Endodermal cell (in vitro differentiated cells): ENCODE measurements at regions not wholly inside any gene's neighbourhood (a gene's known extent, or its start where the extent isn't known, plus 50 kb on each side); places are given as distances from the start of the nearest gene placed in this dataset.

Source experiments
- DNase-seq: peaks from one replicate; pipeline ENCODE4 v3.0.0-alpha.2; 2017
- H3K27ac ChIP-seq: 2 replicates; pipeline ENCODE4 v1.5.1; 2013; ENCODE audit warnings: mild to moderate bottlenecking, low read depth, low read length, moderate library complexity
- H3K27me3 ChIP-seq: 2 replicates; pipeline ENCODE4 v1.6.1; 2013; ENCODE audit warnings: mild to moderate bottlenecking, low read length, moderate library complexity; ENCODE audit not compliant: insufficient read depth, control insufficient read depth, poor library complexity, severe bottlenecking
- H3K36me3 ChIP-seq: 2 replicates; pipeline ENCODE4 v1.7.0; 2013; ENCODE audit warnings: mild to moderate bottlenecking, low read length, moderate library complexity; ENCODE audit not compliant: control insufficient read depth, insufficient read depth
- H3K4me1 ChIP-seq: one replicate; pipeline ENCODE4 v1.7.0; 2013; ENCODE audit warnings: low read length; ENCODE audit not compliant: control insufficient read depth, insufficient read depth
- H3K4me3 ChIP-seq: 2 replicates; pipeline ENCODE4 v1.5.1; 2013; ENCODE audit warnings: mild to moderate bottlenecking, low read length, moderate library complexity
- H3K9ac ChIP-seq: 2 replicates; pipeline ENCODE4 v1.6.1; 2013; ENCODE audit warnings: mild to moderate bottlenecking, low read length, moderate library complexity; ENCODE audit not compliant: poor library complexity, severe bottlenecking; ENCODE audit errors: extremely low read depth
- H3K9me3 ChIP-seq: 2 replicates; pipeline ENCODE4 v1.6.1; 2013; ENCODE audit warnings: mild to moderate bottlenecking, low read length, moderate library complexity; ENCODE audit not compliant: control insufficient read depth
- H3K27ac Mint-ChIP-seq: 2 replicates; pipeline ENCODE4 v1.8.0; 2020; ENCODE audit warnings: mixed read lengths
- H3K27me3 Mint-ChIP-seq: 2 replicates; pipeline ENCODE4 v1.8.0; 2021; ENCODE audit warnings: mild to moderate bottlenecking, mixed read lengths; ENCODE audit not compliant: insufficient read depth
- H3K36me3 Mint-ChIP-seq: 2 replicates; pipeline ENCODE4 v1.8.0; 2020; ENCODE audit warnings: low read depth, mixed read lengths
- H3K4me1 Mint-ChIP-seq: 2 replicates; pipeline ENCODE4 v1.8.0; 2020; ENCODE audit warnings: mixed read lengths
- H3K4me3 Mint-ChIP-seq: 2 replicates; pipeline ENCODE4 v1.8.0; 2020; ENCODE audit warnings: mild to moderate bottlenecking, moderate library complexity, mixed read lengths
- H3K9me3 Mint-ChIP-seq: 2 replicates; pipeline ENCODE4 v1.8.0; 2020; ENCODE audit warnings: mild to moderate bottlenecking, mixed read lengths
- WGBS, 2 experiments: methylation state at CpG; one replicate each; pipeline versions ENCODE4 v1.1.5 to v1.1.7; 2013; ENCODE audit warnings: missing lambda C conversion rate in 2 of 2, mixed read lengths in 1 of 2; ENCODE audit not compliant: insufficient coverage in 1 of 2, insufficient read length in 1 of 2; 5-methylcytosine and 5-hydroxymethylcytosine counted together
- TF ChIP-seq, protein P1 (sequence below): fragments of 200-600 bp; sonication (generic); conservative IDR thresholded peaks from 2 replicates; pipeline ENCODE4 v1.5.0; 2021; ENCODE audit warnings: antibody characterized with exemption, mild to moderate bottlenecking

DNA sequence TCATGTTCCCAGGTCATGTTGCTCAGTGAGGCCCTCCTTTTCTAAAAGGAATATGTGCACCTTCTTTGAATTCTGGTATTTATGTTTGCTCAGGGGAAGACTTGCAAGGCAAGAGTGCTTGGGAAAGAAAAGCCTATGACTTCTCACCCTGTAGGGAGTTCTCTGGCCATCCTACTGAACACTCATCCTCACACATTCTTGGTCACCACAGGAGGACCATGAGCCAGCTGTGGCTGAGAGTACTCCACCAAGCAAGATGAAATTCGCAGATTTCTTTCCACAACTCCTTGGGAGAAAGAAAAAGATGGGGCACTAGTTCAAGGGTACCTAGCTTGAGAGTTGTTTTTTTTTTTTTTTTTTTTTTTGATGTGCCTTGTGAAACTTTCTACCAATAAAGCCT lies 179.6 kb downstream of the FZD1 start:
- 92% methylated on average over 1 of the region's 1 CpG; no CpG with 5 or more reads in 1 of the 2 experiments for WGBS, 2 experiments
- H3K4me1 Mint-ChIP-seq: no peaks in the 10 kb centered on the region
- Histone ChIP-seq H3K4me3 (no peak overlapping the region), H3K27me3 (no peaks in the 10 kb centered on the region), H3K36me3 (no peaks in the 10 kb centered on the region), H3K4me1 (no peaks in the 10 kb centered on the region), H3K27ac (no peak overlapping the region), H3K9me3 (peaks cover 27% of the 10 kb centered on the region), H3K9ac (no peak overlapping the region)
- no peak overlapping the region for H3K27ac Mint-ChIP-seq
- TF ChIP-seq, protein P1, sequence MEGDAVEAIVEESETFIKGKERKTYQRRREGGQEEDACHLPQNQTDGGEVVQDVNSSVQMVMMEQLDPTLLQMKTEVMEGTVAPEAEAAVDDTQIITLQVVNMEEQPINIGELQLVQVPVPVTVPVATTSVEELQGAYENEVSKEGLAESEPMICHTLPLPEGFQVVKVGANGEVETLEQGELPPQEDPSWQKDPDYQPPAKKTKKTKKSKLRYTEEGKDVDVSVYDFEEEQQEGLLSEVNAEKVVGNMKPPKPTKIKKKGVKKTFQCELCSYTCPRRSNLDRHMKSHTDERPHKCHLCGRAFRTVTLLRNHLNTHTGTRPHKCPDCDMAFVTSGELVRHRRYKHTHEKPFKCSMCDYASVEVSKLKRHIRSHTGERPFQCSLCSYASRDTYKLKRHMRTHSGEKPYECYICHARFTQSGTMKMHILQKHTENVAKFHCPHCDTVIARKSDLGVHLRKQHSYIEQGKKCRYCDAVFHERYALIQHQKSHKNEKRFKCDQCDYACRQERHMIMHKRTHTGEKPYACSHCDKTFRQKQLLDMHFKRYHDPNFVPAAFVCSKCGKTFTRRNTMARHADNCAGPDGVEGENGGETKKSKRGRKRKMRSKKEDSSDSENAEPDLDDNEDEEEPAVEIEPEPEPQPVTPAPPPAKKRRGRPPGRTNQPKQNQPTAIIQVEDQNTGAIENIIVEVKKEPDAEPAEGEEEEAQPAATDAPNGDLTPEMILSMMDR: no peak
- no peaks in the 10 kb centered on the region for H3K36me3 Mint-ChIP-seq
- DNase-seq: no peak
- H3K9me3 Mint-ChIP-seq: peaks cover 40% of the 10 kb centered on the region
- H3K27me3 Mint-ChIP-seq: peaks cover 7% of the 10 kb centered on the region
- no peak overlapping the region for H3K4me3 Mint-ChIP-seq

DNA sequence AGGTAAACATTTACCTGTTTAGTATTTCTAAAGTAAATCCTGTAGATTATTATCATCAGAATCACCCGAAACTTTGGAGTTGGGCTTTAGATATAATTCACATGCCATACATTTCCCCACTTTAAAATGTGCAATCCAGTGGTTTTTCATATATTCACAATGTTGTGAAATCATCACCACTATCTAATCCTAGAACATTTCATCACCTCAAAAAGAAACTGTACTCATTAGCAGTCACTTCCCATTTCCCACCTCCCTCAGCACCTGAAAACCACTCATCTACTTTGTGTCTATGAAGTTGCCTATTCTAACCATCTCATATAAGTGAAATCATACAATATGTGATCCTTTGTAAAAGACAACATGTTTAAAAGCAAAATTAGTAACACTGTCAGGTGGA lies 182.6 kb downstream of the FZD1 start:
- no peak overlapping the region for H3K27ac ChIP-seq
- no peak for DNase-seq
- Mint-ChIP-seq H3K4me1 (no peaks in the 10 kb centered on the region), H3K27ac (no peak overlapping the region), H3K27me3 (peaks cover 4% of the 10 kb centered on the region), H3K9me3 (peaks cover 21% of the 10 kb centered on the region), H3K4me3 (no peak overlapping the region), H3K36me3 (no peaks in the 10 kb centered on the region)
- H3K4me3 ChIP-seq: no peak overlapping the region
- TF ChIP-seq, protein P1: no peak
- H3K27me3 ChIP-seq: no peaks in the 10 kb centered on the region
- H3K4me1 ChIP-seq: no peaks in the 10 kb centered on the region
- 86 to 88% methylated on average over 1 of the region's 1 CpG for WGBS, 2 experiments
- H3K9me3 ChIP-seq: peaks cover 18% of the 10 kb centered on the region
- H3K9ac ChIP-seq: no peak overlapping the region
- no peaks in the 10 kb centered on the region for H3K36me3 ChIP-seq

DNA sequence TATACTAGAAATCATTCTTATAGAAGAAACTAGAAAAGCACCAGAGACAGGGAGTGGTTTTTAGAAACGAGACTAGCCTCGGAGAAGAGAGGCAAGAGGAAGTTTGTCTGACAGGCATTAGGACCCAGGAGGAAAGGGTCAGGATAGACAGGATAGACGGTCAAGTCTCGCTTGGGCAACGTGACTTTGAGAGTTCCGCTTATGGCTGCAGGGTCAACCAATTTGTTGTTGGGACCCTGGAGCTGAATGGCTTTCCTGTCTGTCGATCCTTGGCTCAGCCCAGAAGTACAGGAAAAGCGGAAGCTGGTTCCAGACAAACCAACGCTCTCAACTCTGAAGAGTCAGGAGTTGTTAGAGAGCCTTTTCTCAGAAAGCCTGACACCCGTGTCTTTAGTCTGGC lies 191.2 kb downstream of the FZD1 start:
- Mint-ChIP-seq H3K4me1 (no peaks in the 10 kb centered on the region), H3K36me3 (peaks cover 2% of the 10 kb centered on the region), H3K9me3 (peaks cover 25% of the 10 kb centered on the region), H3K4me3 (no peak overlapping the region), H3K27ac (no peak overlapping the region), H3K27me3 (peaks cover 2% of the 10 kb centered on the region)
- no peaks in the 10 kb centered on the region for H3K27me3 ChIP-seq
- no peaks in the 10 kb centered on the region for H3K9me3 ChIP-seq
- H3K27ac ChIP-seq: no peak overlapping the region
- TF ChIP-seq, protein P1: no peak
- H3K36me3 ChIP-seq: no peaks in the 10 kb centered on the region
- no peak for DNase-seq
- no peak overlapping the region for H3K4me3 ChIP-seq
- H3K9ac ChIP-seq: no peak overlapping the region
- no peaks in the 10 kb centered on the region for H3K4me1 ChIP-seq
- WGBS, 2 experiments: 92 to 97% methylated on average over 10 of the region's 10 CpGs
